Keratinocyte (primary cell): ENCODE measurements at regions not wholly inside any gene's neighbourhood (a gene's known extent, or its start where the extent isn't known, plus 50 kb on each side); places are given as distances from the start of the nearest gene placed in this dataset.

Experiments used
- DNase-seq: peaks from one replicate; pipeline ENCODE4 v3.0.0-alpha.2; 2011; ENCODE audit warnings: low read depth, missing footprints, low spot score
- FAIRE-seq: peaks from 2 replicates; lab custom pipeline; 2011; peaks lifted over from hg19 to GRCh38; lab: Jason Lieb, UNC
- H2AFZ ChIP-seq: 2 replicates; pipeline ENCODE4 v1.6.0; 2012; ENCODE audit warnings: low read length, control low read depth, inconsistent platforms; ENCODE audit not compliant: control insufficient read depth
- H3K27ac ChIP-seq: 2 replicates; pipeline ENCODE4 v1.5.1; 2011; ENCODE audit warnings: low read length; ENCODE audit not compliant: control insufficient read depth, insufficient read depth
- H3K27me3 ChIP-seq: 3 replicates; pipeline ENCODE4 v1.6.0; 2011; ENCODE audit warnings: low read length; ENCODE audit not compliant: control insufficient read depth, insufficient read depth; ENCODE audit errors: extremely low read depth
- H3K36me3 ChIP-seq, 2 experiments: 2 replicates in 1 of 2; 3 replicates in 1 of 2; pipeline ENCODE4 v1.5.1; 2011; ENCODE audit warnings: low read length in 2 of 2, mild to moderate bottlenecking in 1 of 2; ENCODE audit not compliant: control insufficient read depth in 2 of 2, insufficient read depth in 2 of 2; ENCODE audit errors: extremely low read depth in 1 of 2
- H3K4me1 ChIP-seq: 3 replicates; pipeline ENCODE4 v1.5.1; 2011; ENCODE audit warnings: low read length; ENCODE audit not compliant: control insufficient read depth, insufficient read depth; ENCODE audit errors: extremely low read depth
- H3K4me2 ChIP-seq: 3 replicates; pipeline ENCODE4 v1.6.0; 2011; ENCODE audit warnings: low read depth, low read length; ENCODE audit not compliant: control insufficient read depth, insufficient read depth; ENCODE audit errors: extremely low read depth
- H3K4me3 ChIP-seq, 3 experiments: fragments of 200-600 bp in 1 of 3; sonication (generic) in 1 of 3; 2 replicates in 2 of 3; 3 replicates in 1 of 3; pipeline ENCODE4 v1.5.1; 2011 to 2016; ENCODE audit warnings: low read length in 3 of 3, mild to moderate bottlenecking in 3 of 3, control low read depth in 2 of 3, inconsistent platforms in 1 of 3, low read depth in 1 of 3, mixed read lengths in 1 of 3, mixed run types in 1 of 3, moderate library complexity in 1 of 3; ENCODE audit not compliant: control insufficient read depth in 2 of 3, insufficient read depth in 2 of 3; ENCODE audit errors: extremely low read depth in 1 of 3
- H3K79me2 ChIP-seq: 2 replicates; pipeline ENCODE4 v1.6.0; 2012; ENCODE audit warnings: low read length; ENCODE audit not compliant: control insufficient read depth, insufficient read depth
- H3K9ac ChIP-seq: 3 replicates; pipeline ENCODE4 v1.6.0; 2011; ENCODE audit warnings: low read length; ENCODE audit not compliant: control insufficient read depth, insufficient read depth; ENCODE audit errors: extremely low read depth
- H3K9me1 ChIP-seq: 3 replicates; pipeline ENCODE4 v1.6.0; 2011; ENCODE audit warnings: low read length; ENCODE audit not compliant: control insufficient read depth, insufficient read depth; ENCODE audit errors: extremely low read depth
- H3K9me3 ChIP-seq: 2 replicates; pipeline ENCODE4 v1.5.1; 2012; ENCODE audit warnings: low read depth, low read length; ENCODE audit not compliant: control insufficient read depth
- H4K20me1 ChIP-seq: 3 replicates; pipeline ENCODE4 v1.6.0; 2011; ENCODE audit warnings: low read length; ENCODE audit not compliant: control insufficient read depth, insufficient read depth; ENCODE audit errors: extremely low read depth
- CTCF ChIP-seq, 3 experiments: IDR thresholded peaks in 1 of 3; conservative IDR thresholded peaks in 1 of 3; optimal IDR thresholded peaks in 1 of 3; 2 replicates in 2 of 3; 3 replicates in 1 of 3; pipeline versions ENCODE3 to v1.5.1; 2011; ENCODE audit warnings: low read length in 3 of 3, mild to moderate bottlenecking in 3 of 3, moderate library complexity in 2 of 3, control low read depth in 1 of 3, inconsistent platforms in 1 of 3; ENCODE audit not compliant: insufficient read depth in 2 of 3; ENCODE audit errors: extremely low read depth in 1 of 3
- EZH2 ChIP-seq: IDR thresholded peaks from one replicate; pipeline ENCODE4 v1.6.1; 2012; ENCODE audit warnings: inconsistent platforms, mild to moderate bottlenecking, low read length, moderate library complexity
- dilution Hi-C: fragments of 300-500 bp; cut with MboI; formaldehyde crosslinking; loops from one replicate; pipeline ENCODE4 v1.7.0; 2020; ENCODE audit warnings: low sequenced_read_pairs; ENCODE audit not compliant: extremely low pct_ligation_motif_present

GRCh38 chr9:19903076-19903475, 114.2 kb upstream of the SLC24A2 start:
- H3K9ac ChIP-seq = no peak overlapping the region
- no peaks in the 10 kb centered on the region for H3K4me1 ChIP-seq
- FAIRE-seq (no peak), DNase-seq (no peak)
- H3K4me2 ChIP-seq = no peak overlapping the region
- no peaks in the 10 kb centered on the region for H3K9me3 ChIP-seq
- H3K9me1 ChIP-seq = no peaks in the 10 kb centered on the region
- no peaks in the 10 kb centered on the region for H4K20me1 ChIP-seq
- no peaks in the 10 kb centered on the region for H3K36me3 ChIP-seq
- TF ChIP-seq CTCF (optimal IDR thresholded peaks at IDR 0.05 in 1 of 3, IDR thresholded peaks at IDR 0.05 in 1 of 3, conservative IDR thresholded peaks at IDR 0.05 in 1 of 3; ENCODE audit: extremely low read depth in 1 of 3, insufficient read depth in 2 of 3, low read length in 3 of 3) = no peak
- TF ChIP-seq EZH2 = no peak
- H3K79me2 ChIP-seq = no peaks in the 10 kb centered on the region
- H2AFZ ChIP-seq = no peak overlapping the region
- H3K27ac ChIP-seq = no peak overlapping the region
- H3K4me3 ChIP-seq = no peak overlapping the region
- H3K27me3 ChIP-seq = no peaks in the 10 kb centered on the region
- dilution Hi-C loops = no loop called here

DNA sequence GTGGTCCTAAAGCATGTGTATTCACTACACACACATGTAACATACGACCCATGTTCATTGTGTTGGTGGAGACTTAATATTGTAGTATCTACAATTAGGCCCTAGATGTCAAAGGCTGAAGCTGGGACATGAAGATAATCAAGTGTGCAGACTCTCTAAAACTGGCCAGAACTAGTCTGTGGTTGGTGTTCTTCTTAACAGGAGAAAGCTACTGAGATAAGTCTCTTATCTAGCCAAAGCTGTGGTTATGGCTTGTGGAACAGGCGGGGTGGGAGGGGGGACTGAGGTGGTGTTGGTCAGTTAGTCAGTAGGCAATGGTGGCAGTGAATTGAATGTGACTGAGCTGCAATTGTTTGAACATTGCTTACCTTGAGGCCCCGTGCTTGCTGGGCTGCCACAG, 112.7 kb upstream of the SLC24A2 start:
- TF ChIP-seq EZH2 (no peak), CTCF (optimal IDR thresholded peaks at IDR 0.05 in 1 of 3, IDR thresholded peaks at IDR 0.05 in 1 of 3, conservative IDR thresholded peaks at IDR 0.05 in 1 of 3; ENCODE audit: extremely low read depth in 1 of 3, insufficient read depth in 2 of 3, low read length in 3 of 3) (no peak)
- no peak overlapping the region for H3K27ac ChIP-seq
- no peaks in the 10 kb centered on the region for H3K9me1 ChIP-seq
- DNase-seq = no peak
- no peaks in the 10 kb centered on the region for H3K4me1 ChIP-seq
- no peak overlapping the region for H3K9ac ChIP-seq
- H3K36me3 ChIP-seq = no peaks in the 10 kb centered on the region
- no peaks in the 10 kb centered on the region for H3K79me2 ChIP-seq
- no peaks in the 10 kb centered on the region for H3K27me3 ChIP-seq
- no peaks in the 10 kb centered on the region for H4K20me1 ChIP-seq
- H2AFZ ChIP-seq = no peak overlapping the region
- dilution Hi-C loops = no loop called here
- H3K4me2 ChIP-seq = no peak overlapping the region
- H3K9me3 ChIP-seq = no peaks in the 10 kb centered on the region
- no peak for FAIRE-seq
- H3K4me3 ChIP-seq = no peak overlapping the region
